T-helper 1 cell (primary cell): ENCODE measurements at regions not wholly inside any gene's neighbourhood (a gene's known extent, or its start where the extent isn't known, plus 50 kb on each side); places are given as distances from the start of the nearest gene placed in this dataset.
"Not testable (repeated sequence)": the region's sequence is repeated elsewhere in the genome, so short reads cannot be mapped to it uniquely, and the experiment has no call there.

ENCODE experiments used
- DNase-seq, 5 donors: peaks; one replicate each; pipeline ENCODE4 v3.0.0-alpha.2; 2012 to 2020

DNA sequence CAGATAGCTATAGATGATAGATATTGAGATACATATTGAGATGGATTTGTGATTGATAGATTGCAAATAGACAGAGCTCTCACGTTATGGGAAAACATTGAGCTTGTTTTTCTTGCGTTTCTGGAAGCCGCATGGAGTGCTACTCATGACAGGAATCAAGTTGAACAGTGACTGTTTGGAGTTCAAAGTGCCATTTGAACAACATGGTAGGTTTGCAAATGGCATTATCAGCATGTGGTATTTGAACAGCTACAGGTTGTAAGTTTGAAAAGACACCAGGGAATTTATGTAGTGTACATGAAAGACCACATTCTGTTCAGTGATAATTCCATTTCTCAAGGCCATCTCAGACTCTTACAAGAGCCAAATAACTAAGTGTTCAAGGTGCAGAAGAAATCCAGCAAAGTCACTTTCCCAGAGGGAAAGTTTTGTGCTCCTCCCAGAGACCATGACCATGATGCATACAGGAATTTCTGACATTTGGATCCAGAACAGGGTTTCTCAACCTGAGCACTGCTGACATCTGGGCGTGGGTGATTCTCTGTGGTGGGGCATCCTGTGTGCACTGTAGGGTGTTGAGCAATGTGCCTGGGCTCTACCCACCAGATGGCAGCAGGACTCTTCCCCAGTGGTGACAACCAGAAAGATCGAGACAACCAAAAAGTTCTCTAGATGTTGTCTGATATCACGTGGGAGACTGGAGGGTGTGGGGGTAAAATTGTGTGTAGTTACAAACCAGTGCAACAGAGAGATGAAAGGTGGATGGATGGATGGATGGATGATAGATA is 399.1 kb upstream of the AMELY start:
- DNase-seq, result peak in 4 of 5 donors; percentile 19 to 57 (median 46)

DNA sequence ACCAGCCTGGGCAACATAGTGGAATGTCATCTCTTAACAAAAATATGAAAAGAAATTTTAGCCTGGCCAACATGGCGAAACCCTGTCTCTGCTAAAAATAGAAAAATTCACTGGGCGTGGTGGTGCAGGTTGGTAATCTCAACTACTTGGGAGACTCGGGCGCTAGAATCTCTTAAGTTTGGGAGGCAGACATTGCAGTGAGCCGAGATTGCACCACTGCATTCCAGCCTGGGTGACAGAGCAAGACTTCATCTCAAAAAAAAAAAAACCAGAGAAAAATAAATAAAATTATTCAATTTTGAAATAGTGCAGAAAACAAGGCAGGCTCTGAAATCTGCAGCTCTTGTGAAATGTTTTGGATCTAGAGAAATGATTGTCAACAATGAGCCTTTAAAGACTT is 397.3 kb upstream of the AMELY start:
- no peak for DNase-seq

DNA sequence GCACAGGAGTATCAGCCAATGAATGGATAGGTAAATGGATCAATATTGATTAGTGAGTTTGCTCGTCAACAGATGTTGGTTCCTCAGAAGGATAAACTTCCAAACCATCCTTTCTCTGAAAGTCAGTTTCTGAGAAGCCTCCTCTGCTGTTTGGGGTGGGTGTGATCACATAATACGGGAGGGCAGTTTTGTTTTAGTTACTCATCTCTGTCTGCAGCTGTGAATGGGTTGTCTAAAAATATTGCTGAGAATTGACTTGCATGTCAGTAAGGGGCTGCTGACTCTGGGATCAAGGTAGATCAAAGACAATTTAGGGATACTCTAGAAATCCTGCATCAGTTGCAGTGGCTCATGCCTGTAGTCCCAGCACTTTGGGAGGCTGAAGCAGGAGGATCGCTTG is 390.8 kb upstream of the AMELY start:
- DNase-seq, result no peak

DNA sequence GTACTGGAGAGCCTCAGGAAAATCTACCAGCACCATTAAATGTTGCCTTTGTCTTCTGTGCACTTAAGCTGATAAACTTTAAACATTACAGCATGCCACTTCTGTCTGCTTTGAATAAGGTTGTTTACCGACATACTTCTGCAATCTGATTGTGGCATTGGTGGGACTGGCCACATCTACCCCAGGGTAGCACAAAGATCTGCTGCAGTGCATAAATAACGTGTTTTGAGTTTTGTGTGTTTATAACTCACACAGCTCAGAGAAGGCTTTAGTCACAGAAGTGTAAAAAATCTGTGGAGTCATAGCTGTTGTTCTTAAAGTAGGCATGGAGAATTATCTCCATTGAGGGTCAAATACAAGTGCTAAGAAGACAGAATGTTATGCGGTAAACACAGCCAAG is 388.4 kb upstream of the AMELY start:
- DNase-seq, result no peak

DNA sequence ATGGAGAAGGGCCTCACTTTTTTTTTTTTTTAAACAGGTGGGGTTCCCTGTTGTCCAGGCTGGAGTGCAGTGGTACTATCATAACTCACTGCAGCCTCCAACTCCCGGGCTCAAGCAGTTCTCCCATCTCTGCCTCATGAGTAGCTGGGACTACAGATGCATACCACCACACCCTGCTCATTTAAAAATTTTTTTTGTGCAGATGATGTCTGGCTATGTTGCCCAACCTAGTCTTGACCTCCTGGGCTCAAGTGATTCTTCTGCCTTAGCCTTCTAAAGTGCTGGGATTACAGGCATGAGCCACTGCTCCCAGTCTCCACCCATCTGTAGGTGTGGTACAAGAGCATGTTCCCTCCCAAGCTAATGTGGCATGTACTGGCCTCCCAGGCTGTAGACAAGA is 380.6 kb upstream of the AMELY start:
- no peak for DNase-seq

DNA sequence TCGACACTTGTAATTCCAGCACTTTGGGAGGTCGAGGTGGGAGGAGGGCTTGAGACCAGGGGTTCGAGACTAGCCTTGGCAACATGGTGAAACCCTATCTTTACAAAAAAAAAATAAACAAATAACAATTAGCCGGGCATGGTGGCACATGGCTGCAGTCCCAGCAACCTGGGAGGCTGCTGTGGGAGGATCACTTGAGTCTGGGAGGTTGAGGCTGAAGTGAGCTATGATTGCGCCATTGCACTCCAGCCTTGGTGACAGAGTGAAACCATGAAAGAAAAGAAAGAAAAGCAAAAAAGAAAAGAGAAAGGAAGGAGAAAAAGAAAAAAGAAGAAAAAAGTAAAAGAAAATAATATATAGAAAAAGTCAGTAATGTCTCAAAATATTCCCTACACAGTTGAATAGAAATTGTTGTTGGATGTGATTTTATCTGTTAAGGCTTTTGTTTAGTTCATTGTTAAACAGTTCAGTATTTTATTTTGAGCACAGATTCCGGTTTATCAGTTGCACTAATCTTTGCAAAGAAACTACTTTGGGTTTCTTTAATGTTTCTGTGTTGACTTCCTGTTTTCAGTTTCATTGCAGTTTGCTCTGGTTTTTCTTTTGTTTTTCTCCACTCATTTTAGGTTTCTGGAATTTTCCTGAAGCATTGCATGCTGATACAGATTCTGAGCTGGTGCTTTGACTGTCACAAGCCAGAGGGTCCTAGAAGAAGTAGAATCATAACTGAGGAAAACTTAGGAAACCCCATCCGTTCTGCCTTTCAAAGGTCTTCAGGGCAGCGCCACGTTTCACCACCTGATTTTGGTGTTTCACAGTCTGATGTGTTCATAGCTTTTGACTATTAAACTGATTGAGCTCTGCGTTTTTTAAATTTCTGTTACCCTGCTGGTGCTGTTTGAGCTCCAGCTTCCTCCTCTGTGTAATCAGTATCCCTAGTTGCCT is 378.6 kb upstream of the AMELY start:
- DNase-seq, result no peak

DNA sequence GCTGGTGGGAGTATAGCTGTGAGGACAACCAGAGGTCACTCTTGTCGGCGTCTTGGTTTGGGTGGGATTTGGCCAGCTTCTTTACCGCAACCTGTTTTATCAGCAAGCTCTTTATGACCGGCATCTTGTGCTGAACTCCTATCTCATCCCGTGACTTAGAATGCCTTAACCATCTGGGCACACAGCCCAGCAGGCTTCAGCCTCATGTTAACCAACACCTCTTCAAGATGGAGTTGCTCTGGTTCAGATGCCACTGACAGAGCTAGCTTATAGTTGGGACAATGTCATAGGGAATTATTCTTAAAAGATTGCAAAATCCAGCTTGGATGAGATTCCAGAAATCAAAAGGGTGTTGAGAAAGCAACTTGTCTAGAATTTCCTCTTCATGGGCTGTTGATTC is 377.1 kb upstream of the AMELY start:
- DNase-seq, result no peak

DNA sequence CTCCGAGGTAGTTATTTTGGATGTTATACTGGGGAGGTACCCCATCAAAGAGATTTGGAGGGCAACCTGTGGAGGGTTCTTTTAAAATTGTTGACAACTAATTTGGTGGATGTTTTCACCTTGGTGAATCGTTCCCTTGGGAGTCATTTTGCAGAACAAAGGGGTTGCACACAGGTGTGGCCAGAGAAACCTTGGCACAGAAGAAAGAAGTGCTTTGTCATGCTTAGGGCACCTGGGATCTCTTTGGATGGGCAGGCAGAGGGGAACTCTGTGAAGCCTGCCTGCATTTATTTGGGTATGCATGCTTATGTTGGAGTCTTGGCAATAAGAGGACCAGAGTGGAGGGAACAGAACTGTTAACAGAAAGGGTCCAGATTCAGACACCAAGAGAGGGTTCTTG is 376.4 kb upstream of the AMELY start:
- not testable (repeated sequence) for DNase-seq

DNA sequence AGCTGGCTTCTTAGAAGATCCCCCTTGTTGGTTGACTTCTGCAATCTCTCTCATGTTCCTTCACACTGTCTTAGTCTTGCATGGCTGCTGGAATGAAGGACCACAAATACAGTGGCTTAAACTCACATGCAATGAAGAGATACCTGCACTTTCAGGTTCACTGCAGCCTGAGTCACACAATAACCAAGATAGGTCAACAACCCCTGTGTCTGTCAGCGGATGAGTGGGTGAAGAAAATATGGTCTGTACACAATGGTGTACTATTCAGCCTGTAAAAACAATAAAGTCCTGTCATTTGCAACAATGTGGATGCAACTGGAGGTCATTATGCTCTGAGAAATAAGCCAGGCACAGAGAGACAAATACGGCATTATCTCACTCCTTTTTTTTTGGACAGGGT is 373.8 kb upstream of the AMELY start:
- DNase-seq, result no peak

DNA sequence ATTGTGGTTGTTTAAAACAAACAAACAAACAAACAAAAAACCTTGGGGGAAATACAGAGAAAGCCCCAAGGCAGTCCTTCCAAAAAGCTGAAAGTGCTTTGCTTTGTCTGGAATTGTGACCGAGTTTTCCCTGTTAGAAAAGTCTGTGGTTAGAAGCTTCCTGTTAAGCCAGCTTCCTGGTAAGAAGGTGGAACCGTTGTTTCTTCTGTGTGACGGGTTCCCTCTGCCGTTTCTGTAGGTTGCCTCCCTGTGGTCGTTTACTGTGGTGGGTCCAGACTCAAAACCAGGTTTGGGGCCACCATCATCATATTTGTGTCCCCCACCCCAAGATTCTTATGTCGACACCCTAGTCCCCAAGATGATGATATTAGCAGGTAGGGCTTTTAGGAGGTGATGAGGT is 371.4 kb upstream of the AMELY start:
- DNase-seq, result no peak

DNA sequence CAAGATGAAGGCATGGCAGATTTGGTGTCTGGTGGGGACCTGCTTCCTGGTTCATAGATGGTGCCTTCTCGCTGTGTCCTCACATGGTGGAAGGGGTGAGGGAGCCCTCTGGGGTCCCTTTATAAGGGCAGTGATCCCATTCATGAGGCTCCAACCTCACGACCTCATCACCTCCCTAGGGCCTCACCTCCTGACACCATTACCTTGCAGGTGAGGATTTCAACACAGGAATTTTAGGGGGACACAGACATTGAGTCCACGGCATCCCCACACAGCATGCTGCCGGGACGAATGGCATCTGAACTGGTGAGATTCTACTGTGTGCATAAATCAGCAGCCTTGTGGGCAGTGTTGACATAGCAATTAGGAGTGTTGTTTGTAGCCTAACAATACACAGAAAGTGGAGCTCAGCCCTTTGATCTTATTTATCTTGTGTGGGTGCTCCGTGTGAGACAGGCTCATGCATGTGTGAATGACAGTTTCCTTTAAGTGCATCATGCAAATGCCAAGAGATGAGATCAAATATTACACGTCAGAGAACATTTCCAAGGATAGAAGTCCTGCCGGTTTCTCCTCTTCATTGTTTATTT is 368.7 kb upstream of the AMELY start:
- not testable (repeated sequence) for DNase-seq

DNA sequence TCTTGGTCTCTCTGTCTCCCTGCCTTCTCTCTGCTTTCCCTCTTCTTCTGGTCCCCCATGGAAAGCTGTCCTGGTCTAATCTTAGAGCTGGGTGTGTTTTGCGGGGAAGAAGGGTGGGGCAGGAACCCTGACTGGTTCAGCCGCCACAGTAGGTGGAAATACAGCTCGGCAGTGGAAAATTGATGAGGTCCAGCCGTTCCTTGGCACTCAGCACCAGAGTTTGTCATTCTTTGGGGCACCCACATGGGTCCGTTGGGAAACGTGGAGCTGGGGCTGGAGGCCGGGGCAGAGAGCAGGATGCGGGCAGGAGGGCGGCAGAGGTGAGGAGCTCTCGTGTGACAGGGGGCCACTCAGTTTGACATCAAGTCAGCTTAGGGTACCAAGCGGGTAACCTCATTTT is 364.2 kb upstream of the AMELY start:
- no peak for DNase-seq

DNA sequence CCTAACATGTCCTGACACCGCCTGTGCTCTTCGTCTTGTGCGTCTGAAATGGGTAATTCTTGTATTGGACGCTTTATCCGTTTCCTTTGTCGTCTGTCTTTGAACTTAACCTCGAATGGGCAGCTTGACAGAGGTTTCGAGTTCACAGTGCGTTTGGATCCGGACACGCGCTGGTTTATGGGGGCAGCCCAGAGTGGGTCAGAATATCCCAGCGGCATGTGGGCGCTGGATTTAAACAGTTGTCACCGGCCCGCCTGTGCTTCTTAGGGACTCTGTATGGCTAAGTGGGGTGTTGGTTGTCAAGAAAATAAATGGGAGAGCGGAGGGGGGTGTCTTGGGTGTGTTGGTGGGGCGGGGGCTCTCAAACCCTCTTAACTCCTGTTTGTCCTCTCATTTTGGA is 363.5 kb upstream of the AMELY start:
- DNase-seq, result no peak

DNA sequence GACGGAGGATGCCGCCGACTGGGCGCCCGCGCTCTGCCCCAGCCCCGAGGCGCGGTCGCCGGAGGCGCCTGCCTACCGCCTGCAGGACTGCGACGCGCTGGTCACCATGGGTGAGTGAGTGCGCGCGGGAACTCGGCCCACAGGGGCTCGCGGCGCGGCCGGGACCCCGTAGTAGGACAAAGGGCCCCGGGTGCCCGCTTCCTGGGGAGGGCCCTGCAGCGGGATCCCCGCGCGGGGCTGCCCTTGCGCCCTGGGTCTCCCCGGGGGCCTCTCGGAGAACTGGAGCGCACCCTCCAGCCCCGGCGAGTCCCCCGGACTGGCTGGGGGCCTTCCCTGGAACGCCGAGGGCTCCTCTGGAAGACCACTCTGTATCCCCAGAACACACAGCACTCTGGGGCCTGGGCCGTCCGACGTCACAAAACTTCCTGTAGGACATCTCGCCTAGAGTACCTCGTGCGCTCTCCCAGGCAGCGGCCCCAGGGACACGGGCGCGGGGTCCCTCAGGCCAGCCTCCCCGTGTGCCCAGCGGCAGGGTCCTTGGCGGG is 362.9 kb upstream of the AMELY start:
- DNase-seq, result peak in 1 of 5 donors; percentile 12

DNA sequence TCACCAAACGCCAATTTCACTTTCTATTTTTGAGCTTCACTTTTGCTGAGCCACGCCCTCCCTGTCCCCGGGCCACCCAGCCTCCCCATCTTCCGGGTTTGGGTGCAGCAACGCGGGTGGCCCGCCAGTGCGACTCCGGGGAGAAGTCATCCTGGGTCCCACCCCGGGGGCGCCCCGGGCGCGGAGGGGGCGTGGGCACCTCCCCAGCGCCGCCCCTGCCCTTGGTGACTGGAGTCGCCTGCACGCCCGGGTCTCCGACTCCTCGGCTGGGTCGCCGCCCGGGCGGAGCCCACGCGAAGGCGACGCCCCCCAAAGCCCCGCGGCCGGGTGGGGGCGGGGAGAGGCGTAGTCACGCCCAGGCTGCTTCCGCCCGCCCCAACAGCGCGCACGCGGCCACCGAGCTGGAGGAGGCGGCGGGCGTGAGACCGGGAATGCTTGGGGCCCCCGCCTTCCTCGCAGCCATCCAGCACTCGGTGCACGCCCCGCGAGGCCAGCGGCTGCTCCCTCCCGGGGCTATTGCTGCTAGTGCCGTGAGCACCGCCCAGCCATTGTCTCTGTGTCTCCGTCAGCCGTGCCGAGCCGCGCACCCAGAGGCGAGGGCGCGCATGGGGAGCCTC is 362.1 kb upstream of the AMELY start:
- DNase-seq, result peak in 4 of 5 donors; percentile 81 to 87 (median 83)

DNA sequence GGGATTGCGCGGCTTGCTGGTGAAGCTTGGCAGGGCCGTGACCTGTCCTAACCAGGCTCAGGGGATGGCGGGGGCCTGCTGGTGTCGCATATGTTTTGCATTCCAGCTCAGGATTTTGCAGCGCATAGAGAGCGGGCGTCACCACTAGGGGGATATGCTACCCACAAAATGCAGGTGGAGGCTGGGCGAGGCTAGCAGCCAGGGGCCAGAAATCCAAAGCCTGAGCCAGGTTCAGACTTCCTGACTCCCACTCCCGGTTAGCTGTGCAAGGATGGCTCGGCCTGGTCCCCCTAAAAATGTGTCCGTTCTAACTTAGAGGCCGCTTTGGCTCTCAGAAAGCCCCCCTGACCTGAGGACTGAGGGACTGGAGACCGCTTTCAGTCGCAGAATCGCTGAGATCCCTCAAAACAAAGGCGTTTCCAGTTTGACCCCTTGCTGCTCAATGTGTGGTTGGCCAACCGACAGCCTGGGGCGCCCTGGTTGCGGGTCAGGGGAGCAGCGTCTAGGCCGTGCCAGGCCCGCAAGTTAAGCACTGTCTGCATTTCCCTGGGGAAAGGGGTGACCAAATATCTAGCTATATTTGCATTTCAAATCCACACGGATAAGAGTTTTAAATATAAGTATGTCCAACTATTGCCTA is 361.1 kb upstream of the AMELY start:
- DNase-seq, result peak in 3 of 5 donors; percentile 36 to 53 (median 37)

DNA sequence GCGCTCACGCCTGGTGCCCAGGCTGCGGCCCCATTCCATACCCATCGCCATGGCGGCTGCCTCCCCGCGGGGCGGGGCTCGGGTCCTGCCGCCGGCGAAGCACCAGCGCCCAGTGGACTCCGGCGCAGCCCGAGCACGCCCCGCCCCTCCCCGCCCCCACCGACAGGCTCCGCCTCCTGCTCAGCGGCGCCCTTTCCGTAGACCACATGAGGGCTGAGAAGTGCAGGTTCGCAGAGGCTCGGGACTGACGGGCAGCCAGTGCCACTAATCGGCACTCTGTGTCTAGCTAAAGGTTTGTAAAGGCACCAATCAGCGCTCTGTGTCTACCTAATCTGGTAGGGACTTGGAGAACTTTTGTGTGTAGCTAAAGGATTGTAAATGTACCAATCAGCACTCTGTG is 352.2 kb upstream of the AMELY start:
- DNase-seq, result no peak

DNA sequence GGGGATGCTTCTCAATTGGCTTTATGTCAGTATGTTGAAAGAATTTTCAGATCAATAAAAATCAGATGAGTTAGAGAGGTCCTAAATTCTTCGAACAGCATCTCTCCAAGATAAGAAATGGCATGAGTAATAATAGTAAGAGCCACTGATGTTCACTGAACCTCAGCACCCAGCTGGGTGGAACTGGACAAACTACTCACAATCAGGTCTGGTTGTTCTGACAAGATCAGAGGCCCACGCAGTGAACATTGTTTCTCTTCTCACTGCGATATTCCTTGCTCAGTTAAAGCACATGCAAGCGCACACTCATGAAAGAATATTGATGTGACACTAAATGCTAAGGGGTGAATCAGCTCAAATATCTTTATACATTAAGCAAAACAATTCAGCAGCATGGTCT is 351.0 kb upstream of the AMELY start:
- DNase-seq, result no peak

DNA sequence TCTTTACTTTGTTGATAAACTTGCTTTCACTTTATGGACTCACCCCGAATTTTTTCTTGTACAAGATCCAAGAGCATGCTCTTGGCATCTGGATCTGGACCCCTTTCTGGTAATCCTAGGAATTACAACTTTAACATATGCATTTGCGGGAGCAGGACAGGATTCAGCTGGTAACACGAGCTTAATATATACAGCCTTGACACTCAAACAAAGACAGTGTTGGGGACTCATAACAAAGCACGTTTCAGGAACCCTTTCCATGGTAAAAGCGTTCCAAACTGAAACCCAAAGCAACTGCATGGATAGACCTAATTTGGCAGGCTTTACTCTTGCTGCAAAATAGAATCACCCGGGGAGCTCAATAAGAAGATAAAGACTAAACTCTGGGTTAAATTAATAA is 349.7 kb upstream of the AMELY start:
- no peak for DNase-seq

DNA sequence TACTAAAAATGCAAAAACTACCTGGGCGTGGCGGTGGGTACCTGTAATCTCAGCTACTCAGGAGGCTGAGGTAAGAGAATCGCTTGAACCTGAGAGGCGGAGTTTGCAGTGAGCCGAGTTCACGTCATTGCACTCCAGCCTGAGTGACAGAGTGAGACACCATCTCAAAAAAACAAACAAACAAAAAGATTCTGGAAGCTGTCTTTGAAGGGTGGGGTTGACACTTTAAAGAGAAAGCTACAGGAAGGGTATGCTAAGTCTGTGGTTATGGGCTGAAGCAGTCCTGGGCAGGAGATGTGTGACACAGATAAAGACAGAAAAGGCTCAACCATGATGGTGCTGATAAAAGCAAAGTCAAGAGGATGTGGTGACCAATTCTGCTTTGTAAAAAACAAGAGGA is 328.5 kb upstream of the AMELY start:
- DNase-seq, result peak in 4 of 5 donors; percentile 23 to 48 (median 45)

DNA sequence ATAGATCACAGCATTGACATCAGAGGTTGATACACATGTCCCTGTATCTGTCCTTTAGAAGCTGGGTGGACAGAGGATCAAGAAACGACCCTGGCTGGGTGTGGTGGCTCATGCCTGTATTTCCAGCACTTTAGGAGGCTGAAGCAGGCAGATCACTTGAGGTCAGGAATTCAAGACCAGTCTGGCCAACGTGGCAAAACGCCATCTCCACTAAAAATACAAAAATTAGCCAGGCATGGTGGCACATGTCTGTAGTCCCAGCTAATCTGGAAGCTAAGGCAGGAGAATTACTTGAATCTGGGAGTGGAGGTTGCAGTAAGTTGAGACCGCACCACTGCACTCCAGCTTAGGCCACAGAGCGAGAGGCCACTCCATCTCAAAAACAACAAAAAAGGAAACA is 300.4 kb upstream of the AMELY start:
- no peak for DNase-seq

DNA sequence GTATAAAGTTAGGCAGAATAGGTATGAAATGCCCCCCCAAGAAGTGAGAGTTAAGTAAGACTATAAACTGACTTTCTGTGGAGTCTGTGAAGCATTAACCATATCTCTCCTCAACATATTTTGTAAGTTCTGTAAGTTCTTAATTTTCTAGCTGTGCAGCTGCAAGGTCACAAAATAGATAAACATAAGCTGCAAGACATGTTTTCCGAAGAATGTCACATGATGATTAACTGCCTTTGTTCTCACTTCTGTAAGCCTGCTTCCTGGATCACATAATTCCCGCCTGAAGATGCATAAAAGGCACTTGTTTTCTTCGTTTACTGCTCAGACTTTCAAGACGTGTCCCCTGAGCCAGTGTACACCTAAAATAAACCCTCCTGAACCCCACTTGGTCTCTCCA is 292.9 kb upstream of the AMELY start:
- no peak for DNase-seq
